Renal cortical epithelial cell (primary cell): ENCODE measurements at regions not wholly inside any gene's neighbourhood (a gene's known extent, or its start where the extent isn't known, plus 50 kb on each side); places are given as distances from the start of the nearest gene placed in this dataset.
"Not testable (repeated sequence)": the region's sequence is repeated elsewhere in the genome, so short reads cannot be mapped to it uniquely, and the experiment has no call there.

Experiments
- DNase-seq: peaks from one replicate; pipeline ENCODE4 v3.0.0-alpha.2; 2011; ENCODE audit warnings: low read depth

- peak; percentile 83 for DNase-seq
Measured at GRCh38 chr21:36207577-36208320, 51.1 kb downstream of the DOP1B start.

- DNase-seq: no peak
Measured at GRCh38 chr21:36208326-36209013, 51.8 kb downstream of the DOP1B start.

- DNase-seq: peak; percentile 85
Measured at GRCh38 chr21:36209626-36210171, 53.1 kb downstream of the DOP1B start.

GRCh38 chr21:36210779-36211659, 54.4 kb downstream of the DOP1B start:
- DNase-seq: no peak

GRCh38 chr21:36211660-36212512, 55.3 kb downstream of the DOP1B start:
- DNase-seq: peak; percentile 95

GRCh38 chr21:36212513-36212780, 55.8 kb downstream of the DOP1B start:
- no peak for DNase-seq

GRCh38 chr21:36214561-36214960, 57.9 kb downstream of the DOP1B start:
- DNase-seq: no peak

- no peak for DNase-seq
Measured at GRCh38 chr21:36217743-36218142, 61.1 kb downstream of the DOP1B start.

GRCh38 chr21:36218691-36219090, 62.1 kb downstream of the DOP1B start:
- no peak for DNase-seq

GRCh38 chr21:36223451-36223850, 66.8 kb downstream of the DOP1B start:
- no peak for DNase-seq

GRCh38 chr21:36229181-36229580, 72.6 kb downstream of the DOP1B start:
- DNase-seq: no peak

- DNase-seq: not testable (repeated sequence)
Measured at GRCh38 chr21:36231444-36231843, 74.8 kb downstream of the DOP1B start.

- no peak for DNase-seq
Measured at GRCh38 chr21:36232641-36233040, 76.0 kb downstream of the DOP1B start.

GRCh38 chr21:36235058-36235582, 78.5 kb downstream of the DOP1B start:
- no peak for DNase-seq

GRCh38 chr21:36236052-36236730, 79.6 kb downstream of the DOP1B start:
- no peak for DNase-seq

GRCh38 chr21:36237441-36237840, 80.8 kb downstream of the DOP1B start:
- DNase-seq: no peak

GRCh38 chr21:36239585-36239984, 80.4 kb upstream of the MORC3 start:
- no peak for DNase-seq

GRCh38 chr21:36241717-36242116, 78.3 kb upstream of the MORC3 start:
- DNase-seq: no peak

GRCh38 chr21:36245115-36245514, 74.9 kb upstream of the MORC3 start:
- no peak for DNase-seq

- DNase-seq: no peak
Measured at GRCh38 chr21:36245649-36246048, 74.3 kb upstream of the MORC3 start.
